Superior temporal gyrus (tissue), 1 donor: ENCODE measurements at regions not wholly inside any gene's neighbourhood (a gene's known extent, or its start where the extent isn't known, plus 50 kb on each side); places are given as distances from the start of the nearest gene placed in this dataset.
"Not testable (repeated sequence)": the region's sequence is repeated elsewhere in the genome, so short reads cannot be mapped to it uniquely, and the experiment has no call there.

ENCODE experiments used
- DNase-seq: peaks from one replicate; pipeline ENCODE4 v3.0.0-alpha.2; 2016; ENCODE audit errors: extremely low spot score

DNA sequence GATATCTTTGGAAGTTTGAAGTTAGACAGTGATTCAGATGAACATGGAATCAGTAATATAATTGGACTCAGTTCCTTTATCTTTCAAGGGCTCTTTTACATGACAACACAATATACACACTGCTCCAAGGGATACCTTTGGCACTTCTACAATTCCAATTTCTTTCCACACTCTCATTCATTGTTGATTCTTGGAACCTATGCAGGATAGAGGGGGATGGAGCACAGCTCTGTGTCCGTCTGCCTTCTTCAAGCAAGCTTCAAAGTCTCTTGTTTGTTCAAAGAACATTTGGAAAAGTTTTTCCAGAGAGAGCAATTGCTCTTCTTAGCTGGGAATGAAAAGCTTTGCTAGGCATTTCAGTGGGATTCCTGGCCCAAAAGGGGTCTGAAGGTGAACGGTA is 276.2 kb upstream of the ZEB2 start:
- no peak for DNase-seq

DNA sequence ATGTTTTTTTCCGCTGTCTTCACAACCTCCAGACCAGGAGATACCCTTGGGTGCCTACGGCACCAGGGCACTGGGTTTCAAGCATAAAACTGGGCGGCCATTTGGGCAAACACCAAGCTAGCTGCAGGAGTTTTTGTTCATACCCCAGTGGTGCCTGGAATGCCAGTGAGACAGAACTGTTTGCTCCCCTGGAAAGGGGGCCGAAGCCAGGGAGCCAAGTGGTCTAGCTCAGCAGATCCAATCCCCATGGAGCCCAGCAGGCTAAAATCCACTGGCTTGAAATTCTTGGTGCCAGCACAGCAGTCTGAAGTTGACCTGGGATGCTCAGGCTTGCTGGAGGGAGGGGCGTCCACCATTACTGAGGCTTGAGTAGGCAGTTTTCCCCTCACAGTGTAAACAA is 265.3 kb upstream of the ZEB2 start:
- DNase-seq, result no peak

DNA sequence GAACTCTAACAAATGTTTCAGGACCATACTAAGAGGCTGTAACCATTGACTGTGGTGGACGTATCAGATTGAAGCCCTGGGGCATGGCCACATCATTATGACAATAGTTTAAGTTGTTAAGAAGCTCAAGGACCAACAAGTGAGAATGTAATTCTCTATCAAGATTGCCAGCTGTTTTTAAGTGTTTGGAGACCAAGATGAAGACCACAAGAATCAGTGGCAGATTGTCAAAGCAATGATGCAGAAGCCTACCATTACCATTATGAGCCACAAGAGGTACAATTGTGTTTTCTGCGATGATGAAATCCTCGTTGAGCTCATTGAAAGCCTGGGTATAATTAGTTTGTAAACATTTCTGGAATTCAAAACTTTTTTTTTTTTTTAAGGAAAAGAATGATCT is 261.1 kb upstream of the ZEB2 start:
- DNase-seq, result no peak

DNA sequence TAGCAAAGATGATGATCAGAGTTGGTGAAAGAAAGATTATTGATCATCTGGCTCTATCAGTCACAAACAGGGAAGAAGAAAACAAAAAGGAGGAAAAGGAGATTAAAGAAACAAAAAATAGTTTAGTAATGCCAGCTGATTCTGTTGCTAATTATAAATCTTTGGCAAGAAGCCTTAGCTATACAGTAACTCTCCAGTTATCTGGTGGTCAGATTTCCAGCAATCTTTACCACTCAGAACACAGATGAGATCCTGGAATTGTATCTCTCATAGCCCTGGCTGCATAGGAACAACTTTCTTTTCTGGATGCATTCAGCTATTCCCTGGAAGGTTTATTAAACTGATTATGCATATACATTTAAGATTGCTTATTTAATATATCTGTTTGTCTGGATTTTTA is 256.8 kb upstream of the ZEB2 start:
- no peak for DNase-seq

DNA sequence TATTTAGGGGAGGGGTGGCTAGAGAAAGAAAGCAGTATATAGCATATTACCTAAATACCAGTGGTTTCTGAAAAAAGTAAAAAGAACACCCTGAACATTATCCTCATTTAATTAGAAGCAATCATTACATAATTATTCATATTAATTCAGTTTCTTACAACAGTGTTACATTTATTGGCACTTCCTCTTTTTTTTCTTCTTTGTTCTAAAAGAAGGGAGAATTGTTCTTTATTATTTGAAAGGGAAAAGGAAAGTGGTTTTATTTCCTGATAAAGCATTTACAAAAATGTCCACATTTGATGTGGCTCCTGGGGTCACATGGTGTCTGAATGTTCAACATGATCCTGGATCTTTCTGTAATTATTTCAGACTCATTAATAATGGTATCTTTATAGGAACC is 254.9 kb upstream of the ZEB2 start:
- DNase-seq, result no peak

DNA sequence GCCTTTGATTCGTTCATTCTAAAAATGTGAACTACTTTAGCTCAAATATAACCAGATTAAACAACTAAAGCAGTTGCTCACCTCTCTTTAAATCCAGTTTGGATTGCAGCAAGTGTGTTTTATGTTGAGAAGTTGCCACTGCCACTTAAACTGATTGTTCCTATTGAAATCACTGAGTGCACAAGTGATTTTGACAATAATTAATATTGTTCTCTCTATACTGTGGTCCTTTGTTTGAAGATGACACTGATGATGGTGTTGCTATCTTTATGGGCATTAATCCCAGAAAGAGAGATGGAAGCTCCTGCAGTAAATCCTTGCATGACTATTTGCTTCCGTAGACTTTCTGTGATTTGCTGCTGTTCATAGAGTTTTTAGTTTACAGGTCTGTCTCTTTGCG is 251.4 kb upstream of the ZEB2 start:
- peak; percentile 85 for DNase-seq

DNA sequence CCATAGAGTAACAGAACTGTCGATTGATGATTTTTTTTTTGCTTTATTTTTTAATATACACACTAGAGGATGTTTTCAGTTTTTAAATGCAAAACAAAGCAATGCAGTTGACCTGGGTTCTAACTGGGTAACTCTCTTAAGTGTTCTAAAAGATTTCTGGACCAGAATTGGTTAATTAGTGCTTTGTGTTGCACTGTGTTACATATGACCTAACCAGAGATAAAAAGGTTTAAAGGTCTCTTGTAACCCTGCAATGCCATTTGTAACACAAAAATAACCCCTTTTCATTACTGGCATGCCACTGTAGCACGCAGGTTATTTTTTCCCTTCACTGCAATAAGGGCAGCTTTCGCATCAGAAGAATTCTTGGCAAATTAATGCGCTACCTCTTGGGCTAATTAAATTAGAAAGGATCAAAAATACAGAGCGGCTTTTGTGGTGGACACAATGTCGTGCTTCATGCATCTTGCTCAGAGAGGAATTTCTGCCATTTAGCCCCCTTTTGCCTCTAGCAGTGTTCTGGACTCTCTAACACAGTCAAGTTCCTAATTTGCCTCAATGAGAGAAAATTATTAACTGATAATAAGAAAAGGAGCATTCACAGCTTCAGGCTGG is 250.8 kb upstream of the ZEB2 start:
- peak; percentile 55 for DNase-seq

DNA sequence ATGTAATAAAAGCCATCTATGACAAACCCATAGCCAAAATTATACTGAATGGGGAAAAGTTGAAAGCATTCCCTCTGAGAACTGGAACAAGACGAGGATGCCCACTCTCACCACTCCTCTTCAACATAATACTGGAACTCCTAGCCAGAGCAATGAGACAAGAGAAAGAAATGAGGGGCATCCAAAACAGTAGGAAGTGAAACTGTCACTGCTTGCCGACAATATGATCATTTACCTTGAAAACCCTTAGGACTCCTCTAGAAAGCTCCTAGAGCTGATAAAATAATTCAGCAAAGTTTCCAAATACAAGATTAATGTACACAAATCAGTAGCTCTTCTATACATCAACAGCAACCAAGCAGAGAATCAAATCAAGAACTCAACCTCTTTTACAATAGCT is 241.0 kb upstream of the ZEB2 start:
- not testable (repeated sequence) for DNase-seq

DNA sequence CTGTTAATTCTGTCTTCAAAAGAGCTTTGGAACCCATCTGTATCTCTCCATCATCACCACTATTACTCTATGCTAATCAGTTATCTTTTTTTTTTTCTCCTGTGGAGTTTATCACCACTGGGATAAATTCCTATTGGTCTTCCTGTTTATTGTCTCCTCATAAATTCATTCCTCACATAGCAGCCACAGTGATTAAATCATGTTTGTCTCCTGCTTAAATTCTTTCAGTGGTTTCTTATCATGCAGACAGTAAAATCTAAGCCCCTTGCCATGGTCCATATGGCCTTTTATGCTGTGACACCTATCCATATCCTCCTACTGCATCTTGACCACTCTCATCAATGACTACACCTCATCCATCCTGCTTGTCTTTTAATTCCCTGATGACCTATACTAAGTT is 239.8 kb upstream of the ZEB2 start:
- no peak for DNase-seq

DNA sequence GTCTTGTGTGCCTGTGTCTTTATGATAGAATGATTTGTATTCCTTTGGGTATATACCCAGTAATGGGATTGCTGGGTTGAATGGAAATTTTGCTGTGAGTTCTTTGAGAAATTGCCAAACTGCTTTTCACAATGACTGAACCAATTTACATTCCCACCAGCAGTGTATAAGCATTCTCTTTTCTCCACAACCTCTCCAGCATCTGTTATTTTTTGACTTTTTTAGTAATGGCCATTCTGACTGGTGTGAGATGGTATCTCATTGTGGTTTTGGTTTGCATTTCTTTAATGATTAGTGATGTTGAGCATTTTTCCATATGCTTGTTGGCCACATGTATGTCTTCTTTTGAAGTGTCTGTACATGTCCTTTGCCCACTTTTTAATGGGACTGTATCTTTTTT is 238.3 kb upstream of the ZEB2 start:
- not testable (repeated sequence) for DNase-seq

DNA sequence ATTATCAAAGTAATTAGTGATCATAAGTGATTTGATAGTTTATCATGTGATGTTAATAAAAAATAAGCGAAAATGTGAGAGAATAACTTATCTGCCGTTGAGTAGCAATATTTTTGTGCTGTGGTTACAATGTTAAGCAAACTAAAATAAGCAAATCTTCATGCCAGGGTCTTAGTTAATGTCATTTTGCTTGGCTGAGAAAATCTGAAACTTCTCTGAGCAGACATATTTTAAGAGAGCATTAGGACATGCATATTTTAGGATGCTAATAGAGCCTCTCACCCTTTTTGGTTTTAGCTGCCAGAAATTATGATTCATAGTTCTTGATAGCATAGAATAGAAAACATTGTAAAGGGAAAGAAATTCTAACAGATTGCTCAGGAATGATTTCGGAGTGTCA is 233.5 kb upstream of the ZEB2 start:
- no peak for DNase-seq

DNA sequence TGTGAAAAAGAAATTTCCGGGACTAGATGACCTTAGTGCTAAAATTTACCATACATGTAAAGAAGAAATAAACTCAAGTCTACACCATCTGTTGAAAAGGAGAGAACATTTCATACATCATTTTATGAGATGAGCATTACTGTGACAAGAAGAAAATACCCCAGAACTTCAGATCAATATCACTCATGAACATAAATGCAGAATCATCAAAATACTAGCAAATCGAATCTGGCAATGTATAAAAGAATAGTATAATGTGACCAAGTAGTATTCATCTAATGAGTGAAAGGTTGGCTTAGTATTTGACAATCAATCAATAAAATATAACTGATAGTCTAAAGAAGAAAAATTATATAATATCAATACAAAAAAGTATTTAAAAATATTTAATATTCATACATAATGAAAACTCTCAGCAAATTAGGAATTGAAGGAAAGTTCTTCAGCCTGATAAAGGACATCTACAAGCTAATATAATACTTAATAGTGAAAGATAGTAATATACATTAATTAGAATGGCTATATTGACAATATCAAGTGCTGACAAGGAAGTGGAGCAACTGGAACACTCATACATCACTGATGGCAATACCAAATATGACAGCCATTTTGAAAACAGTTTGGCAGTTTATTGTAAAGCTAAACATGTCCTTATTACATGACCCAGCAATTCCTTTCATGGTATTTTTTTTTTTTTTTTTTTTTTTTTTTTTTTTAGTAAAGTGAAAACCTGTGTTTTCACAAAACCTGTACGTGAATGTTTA is 231.4 kb upstream of the ZEB2 start:
- DNase-seq, result no peak

DNA sequence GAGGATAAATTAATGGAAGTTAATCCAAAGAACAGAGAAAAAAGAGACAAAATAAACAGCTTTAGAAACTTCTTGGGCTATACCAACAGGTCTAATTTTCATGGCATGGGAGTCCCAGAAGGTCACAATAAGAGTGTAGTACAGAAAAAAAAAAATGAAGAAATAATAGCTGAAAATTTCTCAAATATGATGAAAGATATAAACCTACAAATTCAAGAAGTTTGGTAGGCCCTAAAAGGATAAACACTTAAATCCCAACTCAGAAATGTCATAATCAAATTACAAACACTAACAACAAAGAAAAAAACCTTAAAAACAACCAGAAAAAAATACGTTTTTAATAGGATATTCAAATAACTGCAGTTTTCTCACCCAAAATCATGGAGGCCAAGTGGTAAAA is 229.3 kb upstream of the ZEB2 start:
- DNase-seq, result no peak

DNA sequence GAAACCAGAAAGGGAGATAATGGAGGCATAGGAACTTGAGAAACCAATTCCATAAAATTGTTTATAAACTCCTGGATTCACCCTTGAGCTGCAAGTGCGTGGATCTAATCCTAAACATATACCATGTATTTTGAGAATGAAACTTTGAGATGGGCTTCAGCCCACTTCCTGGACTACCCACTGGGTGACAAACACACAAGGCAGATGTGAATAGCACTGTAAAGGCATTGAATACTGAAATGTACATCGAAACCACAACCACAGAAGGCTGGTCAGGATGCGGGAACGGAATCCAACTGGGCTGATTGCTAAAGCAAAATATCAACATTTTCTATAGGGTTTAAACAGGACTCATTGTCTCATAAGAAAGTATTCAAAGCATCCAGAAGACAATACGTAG is 228.5 kb upstream of the ZEB2 start:
- DNase-seq, result no peak

DNA sequence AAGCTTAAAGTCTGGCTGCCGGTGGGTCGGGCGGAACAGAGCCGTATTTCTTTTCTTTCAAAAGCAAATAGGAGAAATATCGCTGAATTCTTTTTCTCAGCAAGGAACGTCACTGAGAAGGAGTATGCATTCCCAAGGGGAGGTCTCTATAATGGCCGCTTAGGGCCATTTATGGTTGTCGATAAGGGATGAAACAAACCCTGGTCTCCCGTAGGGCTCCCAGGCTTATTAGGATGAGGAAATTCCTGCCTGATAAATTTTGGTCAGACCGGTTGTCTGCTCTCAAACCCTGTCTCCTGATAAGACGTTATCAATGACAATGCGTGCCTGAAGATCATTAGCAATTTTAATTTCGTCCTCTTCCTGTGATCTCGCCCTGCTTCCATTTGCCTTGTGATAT is 227.7 kb upstream of the ZEB2 start:
- DNase-seq, result no peak

DNA sequence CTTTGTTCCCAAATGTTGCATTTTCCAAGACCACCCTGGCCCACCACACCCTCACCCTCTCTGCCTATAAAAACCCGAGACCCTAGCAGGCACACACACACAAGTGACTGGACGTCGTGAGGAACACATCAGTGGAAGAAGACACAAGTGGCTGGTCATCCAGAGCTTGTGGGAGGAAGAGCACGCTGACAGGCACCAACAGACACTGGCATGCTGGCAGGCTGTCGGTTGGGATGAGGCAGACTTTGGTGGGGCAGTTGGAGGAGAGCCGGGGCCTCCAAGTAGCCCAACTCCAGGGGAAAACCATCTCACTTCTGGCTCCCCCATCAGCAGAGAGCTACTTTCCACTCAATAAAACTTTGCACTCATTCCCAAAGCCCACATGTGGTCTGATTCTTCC is 225.5 kb upstream of the ZEB2 start:
- DNase-seq, result no peak

DNA sequence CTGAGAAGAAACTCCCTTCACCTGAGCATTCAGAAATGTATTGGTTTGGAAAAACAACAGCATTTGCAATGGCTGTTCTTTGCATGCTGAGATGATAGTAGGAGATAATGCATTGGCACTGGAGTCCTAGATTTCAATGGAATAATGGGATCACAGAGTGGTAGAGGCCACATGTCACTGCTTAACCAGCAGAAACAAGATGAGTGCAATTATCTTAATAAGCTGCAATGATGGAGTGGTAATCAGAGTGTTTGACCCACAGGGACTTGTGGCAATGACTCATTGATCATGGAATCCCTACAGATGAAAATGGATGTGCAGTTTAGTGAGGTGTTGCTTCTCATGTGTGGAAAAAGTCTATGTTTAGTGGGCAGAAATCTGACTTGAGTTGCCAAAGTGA is 218.8 kb upstream of the ZEB2 start:
- no peak for DNase-seq

DNA sequence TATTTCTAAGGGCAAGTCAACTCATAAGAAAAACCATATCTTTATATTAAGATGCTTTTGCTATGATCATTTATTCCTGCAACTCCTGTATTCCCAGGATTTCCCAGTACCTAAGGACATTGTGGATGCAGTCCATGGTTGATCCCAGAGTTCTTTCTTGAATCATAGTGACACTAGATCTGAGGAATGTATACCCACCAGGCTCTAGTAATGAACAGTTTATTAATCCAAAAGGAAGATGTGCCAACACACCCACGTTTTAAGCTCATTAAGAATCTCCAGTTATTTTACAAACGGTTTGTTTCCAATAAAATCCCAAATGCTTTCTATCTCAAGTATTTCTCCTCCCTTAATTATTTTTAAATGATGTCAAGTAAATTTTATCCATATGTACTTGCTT is 210.8 kb upstream of the ZEB2 start:
- no peak for DNase-seq

DNA sequence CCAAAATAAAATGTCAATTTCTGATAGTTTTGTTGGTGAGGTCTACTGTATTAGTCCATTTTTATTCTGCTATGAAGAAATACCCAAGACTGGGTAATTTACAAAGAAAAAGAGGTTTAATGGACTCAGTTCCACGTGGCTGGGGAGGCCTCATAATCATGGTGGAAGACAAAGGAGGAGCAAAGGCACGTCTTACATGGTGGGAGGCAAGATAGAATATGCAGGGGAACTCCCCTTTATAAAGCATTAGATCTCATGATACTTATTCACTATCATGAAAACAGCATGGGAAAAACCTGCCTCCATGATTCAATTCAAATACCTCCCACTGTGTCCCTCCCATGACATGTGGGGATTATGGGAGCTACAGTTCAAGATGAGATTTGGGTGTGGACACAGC is 204.5 kb upstream of the ZEB2 start:
- not testable (repeated sequence) for DNase-seq

DNA sequence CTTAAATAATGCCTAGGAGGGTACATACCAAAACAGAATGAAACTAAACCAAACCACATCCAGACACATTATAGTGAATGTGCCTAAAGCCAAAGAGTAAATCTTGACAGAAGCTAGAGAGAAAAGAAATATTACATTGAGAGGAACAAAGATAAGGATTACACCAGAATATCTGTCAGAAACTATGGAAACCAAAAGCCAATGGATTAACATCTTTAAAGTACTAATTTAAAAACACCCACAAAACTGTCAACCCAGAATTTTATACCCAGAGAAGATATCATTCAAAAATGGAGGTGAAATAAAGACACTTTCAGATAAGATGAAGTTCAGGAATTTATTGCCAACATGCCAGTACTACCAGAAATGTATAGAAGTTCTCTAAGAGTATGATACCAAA is 198.5 kb upstream of the ZEB2 start:
- DNase-seq, result no peak

DNA sequence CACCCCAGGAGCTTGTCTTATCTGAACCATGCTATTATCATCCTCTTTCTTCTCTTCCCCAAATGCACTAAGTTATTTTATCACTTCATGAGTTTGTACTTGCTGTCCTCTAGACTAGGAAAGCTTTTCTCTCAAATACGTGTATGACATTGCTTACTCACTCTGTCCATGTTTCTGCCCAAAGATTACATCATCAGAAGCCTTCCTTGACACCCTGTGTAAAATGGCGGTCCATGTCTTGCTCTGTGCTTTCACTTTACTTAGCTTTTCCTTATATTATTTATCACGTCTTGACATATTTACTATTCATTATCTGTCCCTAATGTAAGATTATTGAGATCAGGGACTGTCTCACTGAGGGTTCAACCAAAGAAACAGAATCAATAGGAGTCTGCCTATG is 196.1 kb upstream of the ZEB2 start:
- no peak for DNase-seq

DNA sequence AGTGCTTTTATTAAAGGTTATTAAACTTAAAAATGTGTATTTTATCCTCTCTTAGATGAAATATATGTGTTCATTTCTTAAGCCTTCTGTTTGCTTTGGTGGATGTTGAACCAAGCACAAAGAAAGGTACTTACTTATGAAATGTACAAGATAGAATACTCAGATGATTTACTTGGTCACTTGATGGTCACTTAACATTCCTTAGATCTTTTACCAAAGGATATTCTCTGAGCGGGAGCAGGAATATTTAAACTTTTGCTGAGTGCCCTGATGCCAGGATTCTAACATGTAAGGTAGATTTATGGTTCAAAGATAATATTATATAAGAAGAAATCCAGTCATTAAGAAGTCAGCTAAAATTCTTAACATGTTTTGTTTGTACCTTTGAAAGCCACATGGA is 193.5 kb upstream of the ZEB2 start:
- no peak for DNase-seq

DNA sequence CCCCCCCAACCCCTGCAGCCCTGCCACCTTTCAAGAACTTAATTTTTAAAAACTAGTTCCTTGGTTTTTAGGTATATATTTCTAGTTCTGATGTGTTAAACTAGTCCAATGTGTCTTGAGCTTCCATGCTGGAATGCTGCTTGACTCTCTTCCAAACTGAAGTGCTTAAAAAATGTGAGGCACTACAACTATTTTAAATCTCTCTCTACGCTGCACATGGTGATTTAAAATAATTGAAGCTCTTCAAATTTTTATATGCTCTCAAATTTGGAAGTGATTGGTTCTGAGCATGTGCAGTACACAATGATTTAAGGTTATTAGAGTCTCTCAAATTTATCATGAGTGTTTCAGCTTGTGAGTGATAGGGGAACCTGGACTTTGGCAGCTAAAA is 192.6 kb upstream of the ZEB2 start:
- DNase-seq, result no peak
